ENCODE measurements at regions not wholly inside any gene's neighbourhood (a gene's known extent, or its start where the extent isn't known, plus 50 kb on each side); places are given as distances from the start of the nearest gene placed in this dataset.

DNA sequence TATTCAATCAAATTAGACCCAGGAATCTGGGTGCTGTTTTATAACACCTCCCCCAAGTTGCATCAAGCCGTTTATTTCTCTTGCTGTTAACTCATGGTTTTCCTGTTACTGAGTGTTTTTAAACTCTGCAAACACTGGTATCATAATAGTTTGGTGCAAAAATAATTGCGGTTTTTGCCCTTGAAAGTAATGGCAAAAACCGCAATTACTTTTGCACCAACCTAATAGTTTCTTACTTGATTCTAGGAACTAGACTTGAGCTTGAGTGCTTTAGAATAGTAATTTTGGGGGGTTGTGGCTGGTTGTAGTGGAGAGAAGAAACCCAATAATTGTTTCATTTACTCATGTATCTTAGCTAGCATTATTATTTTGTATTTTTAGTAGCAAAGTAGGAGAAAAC is 156.6 kb downstream of the FHIP1A start:
- TF ChIP-seq, protein P1, sequence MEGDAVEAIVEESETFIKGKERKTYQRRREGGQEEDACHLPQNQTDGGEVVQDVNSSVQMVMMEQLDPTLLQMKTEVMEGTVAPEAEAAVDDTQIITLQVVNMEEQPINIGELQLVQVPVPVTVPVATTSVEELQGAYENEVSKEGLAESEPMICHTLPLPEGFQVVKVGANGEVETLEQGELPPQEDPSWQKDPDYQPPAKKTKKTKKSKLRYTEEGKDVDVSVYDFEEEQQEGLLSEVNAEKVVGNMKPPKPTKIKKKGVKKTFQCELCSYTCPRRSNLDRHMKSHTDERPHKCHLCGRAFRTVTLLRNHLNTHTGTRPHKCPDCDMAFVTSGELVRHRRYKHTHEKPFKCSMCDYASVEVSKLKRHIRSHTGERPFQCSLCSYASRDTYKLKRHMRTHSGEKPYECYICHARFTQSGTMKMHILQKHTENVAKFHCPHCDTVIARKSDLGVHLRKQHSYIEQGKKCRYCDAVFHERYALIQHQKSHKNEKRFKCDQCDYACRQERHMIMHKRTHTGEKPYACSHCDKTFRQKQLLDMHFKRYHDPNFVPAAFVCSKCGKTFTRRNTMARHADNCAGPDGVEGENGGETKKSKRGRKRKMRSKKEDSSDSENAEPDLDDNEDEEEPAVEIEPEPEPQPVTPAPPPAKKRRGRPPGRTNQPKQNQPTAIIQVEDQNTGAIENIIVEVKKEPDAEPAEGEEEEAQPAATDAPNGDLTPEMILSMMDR (IDR thresholded peaks at IDR 0.05 in 8 of 11, conservative IDR thresholded peaks at IDR 0.05 in 3 of 11), result no peak
- no peak for TF ChIP-seq POLR2AphosphoS5 (IDR thresholded peaks at IDR 0.05)
- no peak for TF ChIP-seq POLR2A (IDR thresholded peaks at IDR 0.05)
